NCI-H2227 (cell line): ENCODE measurements at regions not wholly inside any gene's neighbourhood (a gene's known extent, or its start where the extent isn't known, plus 50 kb on each side); places are given as distances from the start of the nearest gene placed in this dataset.

Experiments used
- DNase-seq: peaks from one replicate; lab custom pipeline; 2025; ENCODE audit not compliant: unreplicated experiment; lab: John Stamatoyannopoulos, UW

- DNase-seq, result peak; percentile 37
These were observed 158.7 kb upstream of the CCDC150 start for GRCh38 chr2:196480653-196481323.

- no peak for DNase-seq
These were observed 158.2 kb upstream of the CCDC150 start for GRCh38 chr2:196481324-196481697.

GRCh38 chr2:196482119-196483065 is 157.1 kb upstream of the CCDC150 start:
- no peak for DNase-seq

DNA sequence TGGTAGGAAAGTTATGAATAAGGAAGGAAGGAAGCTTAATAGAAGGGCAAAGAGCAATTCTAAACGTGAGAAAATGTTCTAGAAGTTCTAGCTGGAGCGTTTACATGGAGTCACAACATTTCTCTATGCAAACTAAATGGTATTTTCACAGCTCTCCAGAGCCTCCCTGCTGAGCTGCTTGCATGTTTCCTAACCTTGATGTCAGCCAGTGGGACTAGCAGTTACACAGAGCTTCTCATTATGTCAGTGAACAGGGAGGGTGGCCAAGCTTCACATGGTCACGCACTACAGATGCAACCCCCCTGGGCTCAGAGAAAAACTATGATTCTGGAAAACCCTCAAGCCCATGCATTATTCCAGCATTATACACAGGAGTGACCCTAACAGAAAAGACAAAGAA is 153.4 kb upstream of the CCDC150 start:
- DNase-seq, result no peak

DNA sequence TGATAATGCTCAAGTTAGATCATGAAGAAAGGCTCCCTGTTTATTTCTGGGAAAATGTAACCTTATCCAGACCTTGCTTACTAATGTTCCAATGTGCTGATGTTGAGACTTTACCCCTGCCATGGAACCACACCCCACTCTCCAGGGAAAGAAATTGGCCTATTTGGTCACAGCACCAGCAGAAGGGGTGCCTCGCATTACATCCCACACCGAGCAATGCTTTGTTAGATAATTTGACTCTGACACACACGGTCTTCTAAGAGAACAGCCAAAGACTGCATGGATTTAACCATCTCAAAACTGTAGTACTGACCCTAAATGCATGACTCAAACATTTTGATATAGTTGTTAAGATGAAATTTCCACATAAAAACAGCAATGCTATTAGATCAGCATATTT is 152.1 kb upstream of the CCDC150 start:
- DNase-seq, result no peak

- DNase-seq, result no peak
These were observed 150.1 kb upstream of the CCDC150 start for GRCh38 chr2:196489371-196489770.

GRCh38 chr2:196492946-196493345 is 146.6 kb upstream of the CCDC150 start:
- DNase-seq, result no peak

GRCh38 chr2:196498962-196499361 is 140.6 kb upstream of the CCDC150 start:
- DNase-seq, result no peak

DNA sequence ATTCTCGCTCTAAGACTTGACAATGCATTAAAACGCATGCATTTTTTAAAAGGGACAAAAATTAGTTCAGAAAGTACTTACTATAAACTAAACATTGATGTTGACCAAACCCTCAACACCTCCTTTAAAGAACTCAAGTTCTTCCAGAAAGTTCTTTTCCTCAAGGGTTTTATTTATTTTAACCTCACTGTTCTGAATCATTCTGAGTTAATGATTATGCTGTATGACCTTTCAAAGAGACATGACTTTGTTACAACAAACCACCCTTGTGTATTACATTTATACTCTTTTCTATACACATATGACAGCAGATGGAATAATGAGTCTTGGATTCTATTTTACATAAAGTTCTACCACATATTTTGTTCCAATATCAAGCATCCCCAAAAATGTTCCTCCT is 139.8 kb upstream of the CCDC150 start:
- no peak for DNase-seq

GRCh38 chr2:196500686-196501431 is 138.7 kb upstream of the CCDC150 start:
- DNase-seq, result no peak

GRCh38 chr2:196501836-196502235 is 137.7 kb upstream of the CCDC150 start:
- DNase-seq, result no peak

GRCh38 chr2:196502386-196502785 is 137.1 kb upstream of the CCDC150 start:
- no peak for DNase-seq

GRCh38 chr2:196503398-196503797 is 136.1 kb upstream of the CCDC150 start:
- DNase-seq, result no peak

- DNase-seq, result no peak
These were observed 134.7 kb upstream of the CCDC150 start for GRCh38 chr2:196504788-196505187.

DNA sequence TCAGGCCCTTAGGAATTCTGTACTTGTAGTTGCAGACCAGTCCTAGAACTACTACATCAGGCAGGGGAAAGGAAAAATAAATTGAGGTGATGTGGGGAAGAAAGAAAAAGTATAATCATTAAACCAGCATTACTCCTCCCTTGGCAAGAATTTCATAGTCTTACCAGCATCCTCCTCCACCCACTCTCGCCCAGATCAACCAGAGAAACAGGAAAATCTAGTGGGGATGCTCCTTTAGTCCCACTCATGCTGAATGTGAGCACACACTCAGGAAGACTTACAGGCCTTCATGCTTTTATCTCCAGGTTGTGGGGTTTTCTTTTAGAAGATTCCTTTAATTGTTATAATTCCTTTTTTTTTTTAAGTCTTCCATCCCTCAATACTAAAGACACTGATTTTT is 129.3 kb upstream of the CCDC150 start:
- DNase-seq, result no peak

DNA sequence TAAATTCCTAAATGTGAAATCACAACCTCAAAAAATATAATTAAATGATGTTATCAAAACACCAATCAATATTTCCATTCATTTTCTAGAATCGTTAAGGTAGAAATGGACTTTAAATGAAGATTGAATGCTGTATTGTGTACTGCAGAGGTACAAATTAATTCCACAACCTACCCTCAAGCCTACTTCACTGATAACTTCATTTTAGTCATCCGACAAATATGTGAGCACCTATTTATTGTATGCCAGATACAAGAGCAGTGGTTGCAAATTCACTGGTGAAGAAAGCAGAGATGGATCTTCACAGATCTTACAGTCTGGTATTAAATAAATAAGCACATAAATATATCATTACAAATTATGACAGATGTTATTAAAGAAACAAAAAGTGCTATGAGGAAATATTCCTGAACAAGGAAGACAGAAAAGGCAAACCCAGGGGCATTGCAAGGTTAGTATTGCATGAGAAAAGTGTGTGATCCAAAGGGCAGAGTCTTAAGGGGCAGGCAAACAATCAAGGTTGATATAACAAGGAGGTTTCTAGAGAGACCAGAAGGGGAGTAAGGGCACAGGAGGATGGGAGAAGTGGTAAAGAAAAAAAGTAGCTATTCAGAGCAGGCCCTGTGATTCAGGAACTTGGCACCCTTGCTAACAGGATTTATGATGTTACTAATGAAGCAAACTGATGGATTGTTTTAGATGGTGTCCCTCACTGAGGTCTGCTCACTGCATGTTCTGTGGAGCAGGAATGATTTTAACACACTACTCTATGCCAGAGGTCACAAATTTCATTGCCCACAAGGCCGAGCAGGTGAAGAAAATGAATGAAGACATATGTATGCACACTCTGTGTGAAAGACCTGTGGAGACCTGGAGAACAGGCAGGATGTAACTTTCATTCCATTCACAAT is 128.0 kb upstream of the CCDC150 start:
- no peak for DNase-seq

DNA sequence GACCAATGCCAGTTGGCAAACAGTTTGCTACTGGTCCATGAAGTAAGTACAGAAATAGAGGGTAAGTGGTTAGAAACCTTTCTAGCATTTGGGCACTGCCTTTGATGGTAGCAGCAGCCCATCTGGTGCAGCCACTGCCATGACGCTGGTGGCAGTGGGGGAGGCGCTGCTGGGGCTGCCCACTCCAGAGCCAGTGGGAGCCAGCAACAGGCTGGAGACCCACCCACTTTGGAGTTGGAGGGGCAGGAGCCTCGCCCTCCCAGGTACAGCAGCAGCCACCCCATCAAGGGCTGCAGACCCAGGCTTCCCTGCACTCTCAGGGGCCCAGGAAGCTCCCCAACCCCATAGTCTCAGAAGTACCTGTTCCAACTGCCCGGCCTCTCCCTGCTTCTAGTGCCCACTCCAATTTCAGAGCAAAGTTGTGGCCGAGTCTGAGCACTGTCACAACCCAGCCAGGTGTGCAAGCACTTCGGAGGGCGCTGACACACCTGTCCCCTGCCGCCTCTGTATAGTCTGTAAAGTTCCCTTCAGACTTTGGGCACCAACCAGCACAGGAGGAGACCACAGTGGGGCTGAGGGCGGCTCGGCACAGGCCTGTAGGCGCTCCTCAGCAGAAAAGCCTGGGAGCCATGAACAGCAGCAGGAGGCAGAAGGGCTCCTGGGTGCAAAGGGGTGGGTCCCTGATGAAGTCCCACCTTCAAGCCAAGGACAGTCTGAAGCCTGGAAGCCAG is 125.6 kb upstream of the CCDC150 start:
- no peak for DNase-seq

- DNase-seq, result no peak
These were observed 124.9 kb upstream of the CCDC150 start for GRCh38 chr2:196514641-196515040.

- DNase-seq, result no peak
These were observed 124.5 kb upstream of the CCDC150 start for GRCh38 chr2:196515051-196515450.

GRCh38 chr2:196515608-196516007 is 123.9 kb upstream of the CCDC150 start:
- no peak for DNase-seq
